Neuronal stem cell (in vitro differentiated cells): ENCODE measurements at regions not wholly inside any gene's neighbourhood (a gene's known extent, or its start where the extent isn't known, plus 50 kb on each side); places are given as distances from the start of the nearest gene placed in this dataset.
"Not testable (repeated sequence)": the region's sequence is repeated elsewhere in the genome, so short reads cannot be mapped to it uniquely, and the experiment has no call there.

ENCODE experiments used
- DNase-seq: peaks from one replicate; pipeline ENCODE4 v3.0.0-alpha.2; 2013; ENCODE audit warnings: low spot score
- H2AFZ ChIP-seq: one replicate; pipeline ENCODE4 v1.6.1; 2013; ENCODE audit warnings: mild to moderate bottlenecking, low read length, inconsistent platforms
- H2AK5ac ChIP-seq: 2 replicates; pipeline ENCODE4 v1.6.1; 2013; ENCODE audit warnings: low read depth, mild to moderate bottlenecking, inconsistent platforms, low read length, moderate library complexity, mixed read lengths
- H2BK120ac ChIP-seq: 2 replicates; pipeline ENCODE4 v1.6.1; 2013; ENCODE audit warnings: low read depth, mild to moderate bottlenecking, inconsistent platforms, low read length, moderate library complexity, mixed read lengths
- H2BK12ac ChIP-seq: one replicate; pipeline ENCODE4 v1.6.1; 2013; ENCODE audit warnings: low read length, inconsistent platforms
- H2BK15ac ChIP-seq: 2 replicates; pipeline ENCODE4 v1.6.1; 2013; ENCODE audit warnings: mild to moderate bottlenecking, low read length, inconsistent platforms, mixed read lengths
- H2BK5ac ChIP-seq: one replicate; pipeline ENCODE4 v1.6.1; 2013; ENCODE audit warnings: inconsistent platforms, mild to moderate bottlenecking, low read length, moderate library complexity
- H3K14ac ChIP-seq: one replicate; pipeline ENCODE4 v1.6.1; 2013; ENCODE audit warnings: low read length, inconsistent platforms
- H3K18ac ChIP-seq: 2 replicates; pipeline ENCODE4 v1.6.1; 2013; ENCODE audit warnings: low read length, inconsistent platforms
- H3K23ac ChIP-seq: 2 replicates; pipeline ENCODE4 v1.6.1; 2013; ENCODE audit warnings: low read depth, mild to moderate bottlenecking, mixed read lengths, low read length, inconsistent platforms; ENCODE audit not compliant: poor library complexity
- H3K27ac ChIP-seq: replicated peaks from 3 replicates; pipeline ENCODE4 v1.5.1; 2013; ENCODE audit warnings: low read length, inconsistent platforms
- H3K27me3 ChIP-seq, 3 experiments: 2 replicates each; pipeline ENCODE4 v1.6.1; 2013; ENCODE audit warnings: low read length in 3 of 3, mild to moderate bottlenecking in 2 of 3, inconsistent platforms in 1 of 3, low read depth in 1 of 3, mixed read lengths in 1 of 3, moderate library complexity in 1 of 3; ENCODE audit not compliant: control insufficient read depth in 3 of 3, insufficient read depth in 3 of 3
- H3K36me3 ChIP-seq, 2 donors: replicated peaks in 1 of 2; 2 replicates each; pipeline ENCODE4 v1.6.1; 2013; ENCODE audit warnings: low read length in 2 of 2; ENCODE audit not compliant: control insufficient read depth in 2 of 2, insufficient read depth in 2 of 2
- H3K4ac ChIP-seq: 2 replicates; pipeline ENCODE4 v1.6.1; 2013; ENCODE audit warnings: inconsistent platforms, mild to moderate bottlenecking, low read length, moderate library complexity
- H3K4me1 ChIP-seq, 2 donors: 1 replicate in 1 of 2; 2 replicates in 1 of 2; pipeline ENCODE4 v1.6.1; 2013; ENCODE audit warnings: low read length in 2 of 2, low read depth in 1 of 2; ENCODE audit not compliant: control insufficient read depth in 2 of 2, insufficient read depth in 1 of 2
- H3K4me2 ChIP-seq: one replicate; pipeline ENCODE4 v1.6.1; 2013; ENCODE audit warnings: mild to moderate bottlenecking, low read length, inconsistent platforms; ENCODE audit not compliant: insufficient read depth, poor library complexity, severe bottlenecking
- H3K4me3 ChIP-seq, 2 donors: 2 replicates each; pipeline ENCODE4 v1.5.1; 2013; ENCODE audit warnings: low read length in 2 of 2, mild to moderate bottlenecking in 2 of 2, inconsistent platforms in 1 of 2, moderate library complexity in 1 of 2
- H3K79me1 ChIP-seq: one replicate; pipeline ENCODE4 v1.6.1; 2013; ENCODE audit warnings: low read depth, mild to moderate bottlenecking, inconsistent platforms, low read length, moderate library complexity
- H3K9ac ChIP-seq: one replicate; pipeline ENCODE4 v1.6.1; 2013; ENCODE audit warnings: mild to moderate bottlenecking, low read depth, low read length, inconsistent platforms; ENCODE audit not compliant: poor library complexity
- H3K9me3 ChIP-seq, 2 donors: replicated peaks in 1 of 2; 2 replicates each; pipeline versions ENCODE3 to v1.6.1; 2013; ENCODE audit warnings: low read length in 2 of 2, mild to moderate bottlenecking in 2 of 2, inconsistent platforms in 1 of 2, low read depth in 1 of 2, mixed read lengths in 1 of 2, moderate library complexity in 1 of 2; ENCODE audit not compliant: control insufficient read depth in 2 of 2, insufficient read depth in 1 of 2
- H4K8ac ChIP-seq: one replicate; pipeline ENCODE4 v1.6.1; 2013; ENCODE audit warnings: low read depth, mild to moderate bottlenecking, inconsistent platforms, low read length, moderate library complexity
- H4K91ac ChIP-seq: one replicate; pipeline ENCODE4 v1.6.1; 2013; ENCODE audit warnings: low read length, low read depth, mild to moderate bottlenecking, inconsistent platforms; ENCODE audit not compliant: poor library complexity
- WGBS, 2 donors: extraction: QIAGEN DNeasy Blood & Tissue Kit; methylation state at CpG; one replicate each; pipeline ENCODE4 v1.1.7; 2013; ENCODE audit warnings: missing lambda C conversion rate in 2 of 2, mixed read lengths in 1 of 2; ENCODE audit not compliant: insufficient read length in 2 of 2, insufficient replicate concordance in 1 of 2; ENCODE audit errors: extremely low coverage in 2 of 2; 5-methylcytosine and 5-hydroxymethylcytosine counted together

GRCh38 chr10:33832124-33832787 lies 497.8 kb upstream of the NRP1 start:
- no peak overlapping the region for H2BK120ac ChIP-seq
- no peak overlapping the region for H2AK5ac ChIP-seq
- peaks cover 13 to 32% of the 10 kb centered on the region in 2 donors for H3K4me1 ChIP-seq
- H3K36me3 ChIP-seq: no peaks in the 10 kb centered on the region
- H3K4ac ChIP-seq: no peak overlapping the region
- no peaks in the 10 kb centered on the region for H3K27me3 ChIP-seq
- H2BK5ac ChIP-seq: no peak overlapping the region
- H3K18ac ChIP-seq: no peak overlapping the region
- no peak overlapping the region for H2AFZ ChIP-seq
- H3K79me1 ChIP-seq: no peaks in the 10 kb centered on the region
- H3K4me3 ChIP-seq: no peak overlapping the region
- H3K9ac ChIP-seq: no peak overlapping the region
- no peak overlapping the region for H2BK12ac ChIP-seq
- H3K9me3 ChIP-seq: peaks cover 0 to 4% of the 10 kb centered on the region in 2 donors
- no peak overlapping the region for H2BK15ac ChIP-seq
- H3K23ac ChIP-seq: no peak overlapping the region
- DNase-seq: no peak
- no peak overlapping the region for H4K8ac ChIP-seq
- no CpG with 5 or more reads among the region's 4 CpGs for WGBS, 2 donors
- H3K27ac ChIP-seq: no peak overlapping the region
- no peak overlapping the region for H3K14ac ChIP-seq
- no peak overlapping the region for H3K4me2 ChIP-seq
- no peak overlapping the region for H4K91ac ChIP-seq

GRCh38 chr10:33831591-33831990 lies 497.1 kb upstream of the NRP1 start:
- no peaks in the 10 kb centered on the region for H3K79me1 ChIP-seq

GRCh38 chr10:33829899-33830298 lies 495.4 kb upstream of the NRP1 start:
- not testable (repeated sequence) for H2AFZ ChIP-seq, H4K8ac ChIP-seq, H3K9me3 ChIP-seq, H3K4ac ChIP-seq, H3K18ac ChIP-seq, H3K14ac ChIP-seq, H3K4me3 ChIP-seq, H2BK15ac ChIP-seq, H3K79me1 ChIP-seq, H3K27me3 ChIP-seq, H2AK5ac ChIP-seq, H3K23ac ChIP-seq, H2BK120ac ChIP-seq, H4K91ac ChIP-seq, H3K36me3 ChIP-seq, H2BK5ac ChIP-seq, H3K9ac ChIP-seq, DNase-seq, H2BK12ac ChIP-seq, H3K27ac ChIP-seq, H3K4me2 ChIP-seq
- peaks cover 6 to 23% of the 10 kb centered on the region in 2 donors for H3K4me1 ChIP-seq
- no CpG with 5 or more reads among the region's 3 CpGs for WGBS, 2 donors

More at GRCh38 chr10:33831591-33831990, 497.1 kb upstream of the NRP1 start:
- H3K4me3 ChIP-seq: no peak overlapping the region
- peaks cover 12 to 32% of the 10 kb centered on the region in 2 donors for H3K4me1 ChIP-seq
- H2BK5ac ChIP-seq: no peak overlapping the region
- H3K4me2 ChIP-seq: no peak overlapping the region
- peaks cover 0 to 2% of the 10 kb centered on the region in 2 donors for H3K9me3 ChIP-seq
- no peak overlapping the region for H2AFZ ChIP-seq
- H3K27ac ChIP-seq: no peak overlapping the region
- no peak overlapping the region for H2AK5ac ChIP-seq
- no peak overlapping the region for H4K91ac ChIP-seq
- H3K18ac ChIP-seq: no peak overlapping the region
- H2BK15ac ChIP-seq: no peak overlapping the region
- H3K36me3 ChIP-seq: no peaks in the 10 kb centered on the region
- H4K8ac ChIP-seq: no peak overlapping the region
- H3K9ac ChIP-seq: no peak overlapping the region
- WGBS, 2 donors: no CpG with 5 or more reads among the region's 2 CpGs
- no peak overlapping the region for H3K14ac ChIP-seq
- H3K23ac ChIP-seq: no peak overlapping the region
- no peak overlapping the region for H2BK120ac ChIP-seq
- H2BK12ac ChIP-seq: no peak overlapping the region
- no peak for DNase-seq
- no peaks in the 10 kb centered on the region for H3K27me3 ChIP-seq
- H3K4ac ChIP-seq: no peak overlapping the region

- Histone ChIP-seq H4K8ac (no peak overlapping the region), H3K27ac (no peak overlapping the region), H4K91ac (no peak overlapping the region), H2BK120ac (no peak overlapping the region), H2BK12ac (no peak overlapping the region), H2AK5ac (no peak overlapping the region), H3K79me1 (no peaks in the 10 kb centered on the region), H3K9ac (no peak overlapping the region), H3K4ac (no peak overlapping the region), H2AFZ (peak overlapping the region; percentile 16), H2BK5ac (no peak overlapping the region), H2BK15ac (no peak overlapping the region), H3K36me3 (no peaks in the 10 kb centered on the region), H3K27me3 (no peaks in the 10 kb centered on the region), H3K23ac (no peak overlapping the region), H3K18ac (no peak overlapping the region), H3K14ac (no peak overlapping the region), H3K9me3 (peaks cover 0 to 2% of the 10 kb centered on the region in 2 donors), H3K4me2 (no peak overlapping the region), H3K4me1 (peaks cover 6 to 20% of the 10 kb centered on the region in 2 donors), H3K4me3 (no peak overlapping the region)
- no CpG with 5 or more reads among the region's 4 CpGs for WGBS, 2 donors
- DNase-seq: no peak
Measured at GRCh38 chr10:33828592-33828991, 494.1 kb upstream of the NRP1 start.
